HG03045 (cell line): ENCODE measurements at regions not wholly inside any gene's neighbourhood (a gene's known extent, or its start where the extent isn't known, plus 50 kb on each side); places are given as distances from the start of the nearest gene placed in this dataset.
"Not testable (repeated sequence)": the region's sequence is repeated elsewhere in the genome, so short reads cannot be mapped to it uniquely, and the experiment has no call there.

Experiments
- ATAC-seq: cut with Tn5 transposase; IDR thresholded peaks from one replicate; pipeline ENCODE4 v1.9.1; 2021; ENCODE audit warnings: mild to moderate bottlenecking, moderate library complexity; ENCODE audit not compliant: unreplicated experiment

- ATAC-seq: no peak
Observed at GRCh38 chr1:168825820-168826219, 96.8 kb upstream of the DPT start.

GRCh38 chr1:168826269-168826668 lies 97.3 kb upstream of the DPT start:
- no peak for ATAC-seq

GRCh38 chr1:168827557-168827956 lies 98.6 kb upstream of the DPT start:
- ATAC-seq: no peak

GRCh38 chr1:168829876-168830275 lies 100.9 kb upstream of the DPT start:
- no peak for ATAC-seq

- no peak for ATAC-seq
Observed at GRCh38 chr1:168830562-168830961, 101.6 kb upstream of the DPT start.

- no peak for ATAC-seq
Observed at GRCh38 chr1:168832661-168833060, 103.7 kb upstream of the DPT start.

- ATAC-seq: no peak
Observed at GRCh38 chr1:168833362-168833761, 104.4 kb upstream of the DPT start.

- ATAC-seq: no peak
Observed at GRCh38 chr1:168833801-168834224, 104.8 kb upstream of the DPT start.

GRCh38 chr1:168834225-168834872 lies 105.3 kb upstream of the DPT start:
- no peak for ATAC-seq

- no peak for ATAC-seq
Observed at GRCh38 chr1:168835176-168835575, 106.2 kb upstream of the DPT start.

GRCh38 chr1:168835791-168836190 lies 106.8 kb upstream of the DPT start:
- no peak for ATAC-seq

- ATAC-seq: no peak
Observed at GRCh38 chr1:168836469-168836868, 107.5 kb upstream of the DPT start.

GRCh38 chr1:168837230-168837629 lies 108.2 kb upstream of the DPT start:
- not testable (repeated sequence) for ATAC-seq

- ATAC-seq: no peak
Observed at GRCh38 chr1:168842306-168842705, 113.3 kb upstream of the DPT start.

GRCh38 chr1:168842916-168843315 lies 113.9 kb upstream of the DPT start:
- ATAC-seq: no peak

GRCh38 chr1:168843401-168843800 lies 114.4 kb upstream of the DPT start:
- ATAC-seq: no peak

- no peak for ATAC-seq
Observed at GRCh38 chr1:168843950-168844349, 114.9 kb upstream of the DPT start.

- no peak for ATAC-seq
Observed at GRCh38 chr1:168845140-168845539, 116.1 kb upstream of the DPT start.

GRCh38 chr1:168848051-168848450 lies 119.0 kb upstream of the DPT start:
- no peak for ATAC-seq

GRCh38 chr1:168861421-168862004 lies 132.5 kb upstream of the DPT start:
- no peak for ATAC-seq

GRCh38 chr1:168863772-168864171 lies 134.8 kb upstream of the DPT start:
- ATAC-seq: no peak

- ATAC-seq: no peak
Observed at GRCh38 chr1:168864266-168864665, 135.3 kb upstream of the DPT start.
